IPS-NIHi7 (cell line): ENCODE measurements at regions not wholly inside any gene's neighbourhood (a gene's known extent, or its start where the extent isn't known, plus 50 kb on each side); places are given as distances from the start of the nearest gene placed in this dataset.
"Not testable (repeated sequence)": the region's sequence is repeated elsewhere in the genome, so short reads cannot be mapped to it uniquely, and the experiment has no call there.

ENCODE experiments used
- DNase-seq: peaks from one replicate; pipeline ENCODE4 v3.0.0; 2012; ENCODE audit warnings: mixed read lengths; ENCODE audit errors: extremely low spot score

DNA sequence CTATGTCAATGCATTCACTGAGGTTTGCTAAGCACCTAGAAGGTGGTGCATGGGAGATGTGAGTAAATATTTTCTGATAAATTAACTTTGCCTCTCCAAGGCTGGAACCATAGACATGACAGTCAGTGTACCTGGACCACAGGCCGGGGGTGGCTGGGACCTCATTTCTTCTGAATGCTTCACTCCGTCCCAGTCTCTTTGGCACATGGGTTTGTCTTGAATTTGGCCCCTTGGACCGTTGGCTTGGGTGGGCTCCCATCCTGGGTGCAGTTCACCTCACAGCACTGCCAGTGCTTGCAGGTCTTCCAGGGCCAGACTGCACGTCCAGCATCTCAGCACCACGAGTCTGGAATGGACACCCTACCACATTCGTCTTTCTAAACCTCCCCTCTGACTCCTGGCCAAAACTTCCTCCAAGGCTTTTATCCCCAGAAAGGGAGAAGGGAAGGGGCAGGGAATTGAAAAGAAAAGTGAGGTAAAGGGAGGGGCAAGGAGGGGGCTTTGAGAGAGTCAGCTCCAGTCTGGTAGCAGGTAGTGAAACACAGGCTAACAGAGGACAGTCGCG, 267.8 kb downstream of the MED10 start:
- DNase-seq = no peak

DNA sequence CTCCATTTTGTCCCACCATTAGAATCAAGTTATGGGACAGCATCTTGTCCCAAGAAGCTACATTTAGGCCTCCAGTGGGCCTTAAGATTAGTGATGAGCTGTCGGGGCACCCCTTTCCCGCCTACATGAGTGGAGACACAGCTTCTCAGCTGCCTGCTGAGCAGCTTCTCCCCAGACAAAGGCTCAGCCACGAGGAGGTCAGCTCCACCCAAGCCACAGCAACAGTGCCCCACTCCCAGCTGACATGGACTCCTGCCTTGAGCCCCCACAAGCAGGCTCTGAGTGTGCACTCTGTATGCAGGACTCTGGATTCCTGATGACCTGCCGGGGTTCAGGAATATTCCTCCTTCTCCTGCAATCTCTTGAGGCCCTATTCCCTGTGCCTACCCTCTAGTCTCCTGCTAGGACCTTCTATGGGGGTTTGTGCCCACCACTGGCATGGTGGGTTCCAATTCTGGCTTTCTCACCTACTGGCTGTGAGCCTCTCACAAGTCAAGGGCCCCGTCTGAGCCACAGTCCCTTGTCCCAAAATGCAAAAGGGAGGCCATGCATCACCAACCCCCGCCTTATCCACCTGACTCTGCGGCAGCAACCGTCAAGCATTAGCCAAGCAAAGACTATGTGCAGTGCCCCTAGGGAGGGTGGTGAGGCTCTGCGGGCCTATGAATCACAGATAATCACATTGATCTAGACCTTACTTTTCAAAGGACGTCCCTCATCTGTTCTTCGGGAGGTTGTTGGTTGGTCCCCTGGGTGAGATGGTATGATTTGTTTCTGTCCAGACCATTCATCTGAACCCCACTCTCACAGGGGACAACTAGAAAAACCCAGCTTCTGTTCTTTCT, 269.1 kb downstream of the MED10 start:
- no peak for DNase-seq

DNA sequence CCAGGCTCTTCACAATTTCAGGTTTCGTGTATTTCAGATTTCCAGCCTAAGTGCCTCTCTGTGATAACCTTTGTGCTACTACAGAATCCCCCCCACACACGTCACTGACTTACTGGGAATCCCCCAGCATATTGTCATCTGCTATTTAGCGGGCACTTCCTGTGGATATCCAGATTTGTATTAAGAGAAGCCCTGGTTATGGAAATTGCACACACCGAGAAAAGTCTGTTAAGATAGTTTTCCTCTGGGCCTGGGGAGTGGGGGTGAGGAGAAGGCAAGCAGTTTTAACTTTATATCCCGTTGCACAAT, 269.9 kb downstream of the MED10 start:
- no peak for DNase-seq

GRCh38 chr5:6107675-6108539, 270.4 kb downstream of the MED10 start:
- no peak for DNase-seq

GRCh38 chr5:6106756-6107155, 271.6 kb downstream of the MED10 start:
- no peak for DNase-seq

GRCh38 chr5:6105320-6105719, 273.0 kb downstream of the MED10 start:
- DNase-seq = no peak

DNA sequence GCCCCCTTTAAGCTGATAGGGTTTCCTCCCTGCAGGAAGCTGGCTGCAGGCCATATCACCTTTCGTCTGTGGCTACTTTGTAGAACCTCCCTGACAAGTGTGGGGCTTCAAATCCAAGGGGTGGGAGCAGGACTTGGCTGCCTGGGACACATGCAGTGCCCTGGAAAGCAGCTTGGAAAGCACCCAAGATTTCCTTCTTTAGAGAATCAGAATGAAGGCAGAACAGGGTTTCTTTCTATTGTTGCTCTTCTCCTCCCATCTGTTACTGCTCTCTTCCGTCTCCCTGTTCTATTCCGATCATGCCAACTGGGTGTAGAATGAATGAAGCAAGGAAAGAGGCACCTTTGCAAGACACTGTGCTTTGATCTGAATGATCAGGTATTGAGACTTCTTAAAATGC, 282.2 kb downstream of the MED10 start:
- DNase-seq = no peak

GRCh38 chr5:6094180-6094579, 284.2 kb downstream of the MED10 start:
- DNase-seq = not testable (repeated sequence)

DNA sequence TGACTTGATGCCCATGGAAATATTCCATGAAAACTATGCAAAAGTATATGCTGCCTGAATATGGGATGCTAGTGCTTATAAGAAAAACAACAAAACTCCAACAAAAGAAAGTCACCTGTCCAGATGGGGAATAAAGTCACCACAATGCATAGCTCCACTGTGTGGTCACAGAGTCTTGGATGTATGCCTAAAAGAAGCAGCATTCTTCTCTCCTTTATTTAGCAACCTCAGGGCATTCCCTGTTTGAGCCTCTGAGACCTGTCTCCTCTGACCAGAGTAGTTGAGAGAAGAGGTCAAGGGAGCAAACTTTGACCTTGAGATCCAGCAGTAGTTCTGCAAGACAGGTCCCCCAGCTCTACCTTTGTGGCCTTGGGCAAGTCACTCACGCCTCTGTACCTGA, 287.5 kb downstream of the MED10 start:
- no peak for DNase-seq

- DNase-seq = no peak
Measured at GRCh38 chr5:6090079-6090654, 288.2 kb downstream of the MED10 start.

DNA sequence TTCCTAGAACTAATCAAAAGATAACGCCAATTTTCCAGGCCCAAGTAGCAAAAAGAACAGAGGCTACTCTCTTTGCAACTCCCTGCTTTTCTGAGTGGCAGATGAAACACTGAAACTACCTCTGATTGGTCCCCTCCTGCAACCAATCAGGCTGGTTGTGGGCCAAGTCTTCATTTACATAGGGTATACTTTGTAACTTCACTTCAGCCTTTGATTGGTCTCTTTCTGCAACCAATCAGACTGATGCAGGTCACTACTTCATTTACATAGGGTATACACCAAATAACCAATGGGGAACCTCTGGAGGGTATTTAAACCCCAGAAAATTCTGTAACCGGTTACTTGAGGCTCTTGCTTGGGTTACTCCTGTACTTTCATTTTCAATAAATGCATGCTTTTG, 289.6 kb downstream of the MED10 start:
- DNase-seq = no peak

DNA sequence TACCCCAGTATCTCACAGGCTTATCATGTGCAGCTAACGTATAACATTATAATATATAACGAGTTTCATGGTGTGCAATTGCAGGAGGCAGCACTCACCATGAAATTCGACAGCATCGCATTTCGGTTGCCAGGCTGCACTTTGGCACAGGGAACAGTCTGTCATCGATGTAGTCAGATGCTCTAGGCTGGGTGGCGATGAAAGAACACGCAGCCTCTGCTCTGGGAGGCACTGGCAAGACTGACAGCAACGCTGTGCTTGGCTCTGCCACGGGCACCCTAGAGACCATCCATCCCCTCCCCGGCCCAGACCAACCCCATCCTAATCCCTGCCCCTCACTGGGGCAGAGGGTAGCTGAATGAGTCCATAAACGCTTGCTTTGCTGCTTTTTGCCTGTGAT, 290.8 kb downstream of the MED10 start:
- DNase-seq = no peak

- no peak for DNase-seq
Measured at GRCh38 chr5:6086871-6087270, 291.5 kb downstream of the MED10 start.

- no peak for DNase-seq
Measured at GRCh38 chr5:6085341-6085860, 292.9 kb downstream of the MED10 start.

DNA sequence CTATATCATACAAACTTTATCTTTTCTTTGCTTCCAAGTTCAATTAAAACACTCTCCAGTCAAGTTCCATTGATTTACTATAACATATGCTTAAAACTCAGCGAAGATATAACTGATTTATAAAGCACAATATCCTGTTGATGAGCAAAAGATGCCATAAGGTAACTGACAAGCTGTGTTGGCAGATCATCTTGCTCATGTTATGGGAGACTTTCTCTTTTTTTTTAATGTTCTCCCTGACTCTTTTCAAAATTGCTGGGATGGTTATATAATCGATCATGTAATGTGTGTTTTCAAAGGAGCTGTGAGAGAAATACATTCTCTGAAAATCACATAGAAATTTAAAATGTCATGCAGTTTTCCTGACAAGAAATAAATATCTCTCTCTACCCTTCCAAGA, 293.5 kb downstream of the MED10 start:
- no peak for DNase-seq

DNA sequence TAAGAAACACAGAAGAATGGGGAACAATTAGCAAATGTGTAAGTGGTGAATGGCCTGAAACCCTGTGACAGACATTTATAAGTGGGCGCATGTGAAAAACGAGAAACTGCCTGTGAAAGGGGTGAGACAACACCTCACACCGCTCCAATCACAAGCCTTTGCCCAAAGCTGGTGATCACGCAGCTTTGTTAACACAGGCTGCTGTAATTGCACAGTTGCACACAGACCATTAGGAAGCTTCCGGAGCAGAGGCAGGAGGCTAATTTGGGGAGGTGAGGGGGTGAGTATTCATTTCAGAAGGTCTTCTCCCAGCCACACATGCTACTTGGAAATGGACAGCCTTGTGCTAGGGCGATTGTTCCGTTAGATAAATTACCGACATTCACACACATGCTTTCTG, 294.0 kb downstream of the MED10 start:
- no peak for DNase-seq

DNA sequence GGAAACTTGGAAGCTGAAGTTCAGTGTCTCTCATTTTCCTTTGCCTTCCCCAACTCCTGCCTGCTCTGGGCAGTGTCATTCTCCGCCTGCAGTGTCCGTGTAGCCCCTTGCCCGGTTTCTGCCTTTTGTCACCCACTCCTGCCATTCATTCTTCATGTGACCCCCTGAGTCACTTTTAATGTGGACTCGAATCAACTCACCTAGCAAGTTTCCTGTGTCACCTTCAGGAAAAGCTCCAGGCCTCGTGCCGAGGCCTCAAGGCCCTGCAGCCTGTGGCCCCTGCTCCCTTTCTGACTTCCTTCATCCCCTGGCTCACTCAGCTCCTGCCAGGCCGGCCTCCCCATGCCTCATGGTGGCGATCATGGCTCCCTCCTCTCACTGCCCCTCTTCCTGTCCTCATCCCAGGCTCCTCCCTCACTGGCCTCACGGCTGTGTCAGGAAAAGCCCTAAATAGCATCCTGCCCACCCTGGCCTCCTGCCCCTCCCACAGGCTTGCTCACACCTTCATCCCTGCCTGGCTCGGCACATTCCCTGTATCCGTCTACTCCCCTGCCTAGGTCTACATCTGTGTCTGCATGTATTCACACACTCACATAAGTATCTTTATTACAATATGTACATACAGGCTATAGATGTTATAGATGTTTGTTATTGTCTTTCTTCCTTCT, 294.9 kb downstream of the MED10 start:
- no peak for DNase-seq

DNA sequence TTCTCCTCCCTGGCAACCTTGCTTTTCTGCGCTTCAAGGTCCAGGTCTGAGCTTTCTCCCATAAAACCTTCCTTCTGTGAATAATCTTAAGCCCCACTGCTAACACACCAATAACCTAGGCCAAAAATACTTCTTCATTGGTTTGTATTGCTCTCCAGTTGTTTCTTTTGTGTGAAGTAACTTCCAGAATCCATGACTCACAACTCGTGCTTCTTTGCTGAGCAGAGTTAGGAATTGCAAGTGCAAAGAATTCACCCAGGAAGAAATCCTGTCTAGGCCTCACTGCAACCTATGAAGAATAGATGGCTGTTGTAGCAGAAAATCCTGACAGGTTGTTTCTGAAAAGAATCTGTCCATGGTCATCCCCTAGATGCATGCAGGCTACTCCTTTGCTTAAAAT, 295.7 kb downstream of the MED10 start:
- DNase-seq = no peak

DNA sequence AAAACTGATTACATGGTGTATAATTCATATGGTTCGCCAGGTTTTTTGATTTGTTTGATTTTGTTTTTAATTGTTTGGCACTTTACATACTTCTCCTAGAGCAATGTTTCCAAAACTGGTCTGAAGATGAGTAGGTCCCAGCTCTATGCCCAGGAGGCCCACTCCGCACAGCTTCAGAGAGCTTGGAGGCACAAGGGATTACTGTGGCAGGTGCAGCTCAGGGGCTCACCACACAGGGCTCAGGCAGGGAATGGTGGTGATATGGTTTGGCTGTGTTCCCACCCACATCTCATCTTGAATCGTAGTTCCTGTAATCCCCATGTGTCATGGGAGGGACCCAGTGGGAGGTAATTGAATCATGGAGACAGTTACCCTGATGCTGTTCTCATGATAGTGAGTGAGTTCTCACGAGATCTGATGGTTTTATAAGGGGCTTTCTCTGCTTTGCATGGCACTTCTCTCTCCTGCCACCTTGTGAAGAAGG, 296.6 kb downstream of the MED10 start:
- no peak for DNase-seq

- no peak for DNase-seq
Measured at GRCh38 chr5:6080930-6081726, 297.2 kb downstream of the MED10 start.

DNA sequence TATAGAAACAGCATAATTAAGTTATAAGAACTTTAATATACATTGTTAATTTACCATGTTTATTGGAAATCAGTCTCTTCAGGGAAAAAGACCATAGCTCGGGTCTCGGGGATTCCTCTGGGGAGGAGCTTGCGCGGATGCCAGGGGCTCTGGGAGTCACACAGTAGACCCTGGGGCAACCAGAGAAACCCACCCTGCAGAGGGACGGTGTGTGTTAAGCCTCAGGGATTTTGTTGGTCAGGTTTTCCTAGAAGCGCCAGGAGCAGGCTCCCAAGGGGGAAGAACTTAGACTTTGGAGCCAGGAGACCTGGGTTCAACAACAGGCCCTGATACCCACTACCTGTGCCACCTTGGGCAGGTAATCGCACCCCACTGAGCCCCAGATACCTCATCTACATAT, 297.9 kb downstream of the MED10 start:
- DNase-seq = no peak
